ENCODE measurements at regions not wholly inside any gene's neighbourhood (a gene's known extent, or its start where the extent isn't known, plus 50 kb on each side); places are given as distances from the start of the nearest gene placed in this dataset.

DNA sequence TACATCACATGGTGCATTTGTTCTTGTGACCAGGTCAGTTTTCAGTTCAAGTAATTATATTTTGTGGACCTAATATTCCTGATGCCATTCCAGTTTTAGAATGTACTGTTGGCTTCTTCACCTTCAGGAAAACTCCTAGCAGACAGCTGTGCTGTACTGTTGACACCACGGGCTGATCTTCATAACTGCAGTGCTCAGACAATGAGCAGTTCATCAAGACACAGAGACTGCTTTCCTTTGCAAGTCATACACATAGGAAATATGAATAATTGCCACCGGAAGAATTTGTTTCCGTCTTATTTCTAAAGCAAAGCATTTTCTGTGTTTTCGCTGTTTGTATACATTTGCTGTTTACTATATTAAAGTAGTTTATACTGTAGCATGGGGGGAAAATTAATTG lies 89.8 kb downstream of the C6orf118 start:
- TF ChIP-seq POLR2AphosphoS5 (IDR thresholded peaks at IDR 0.05; ENCODE audit: control insufficient read depth, insufficient read depth, low read depth, low read length) (no peak), ZNF695 (CRISPR knock-in tag; IDR thresholded peaks at IDR 0.05) (no peak), EZH2 (IDR thresholded peaks at IDR 0.05; ENCODE audit: borderline replicate concordance, low read depth, low read length) (no peak), ZNF23 (CRISPR knock-in tag; IDR thresholded peaks at IDR 0.05) (no peak), MTA1 (IDR thresholded peaks at IDR 0.05; ENCODE audit: borderline replicate concordance) (no peak), ATF1 (CRISPR knock-in tag; IDR thresholded peaks at IDR 0.05) (no peak), ATF1 (tag; IDR thresholded peaks at IDR 0.05) (no peak), ZNF274 (IDR thresholded peaks at IDR 0.05; ENCODE audit: borderline replicate concordance, low read depth, low read length) (no peak)
- TF ChIP-seq, protein P1, sequence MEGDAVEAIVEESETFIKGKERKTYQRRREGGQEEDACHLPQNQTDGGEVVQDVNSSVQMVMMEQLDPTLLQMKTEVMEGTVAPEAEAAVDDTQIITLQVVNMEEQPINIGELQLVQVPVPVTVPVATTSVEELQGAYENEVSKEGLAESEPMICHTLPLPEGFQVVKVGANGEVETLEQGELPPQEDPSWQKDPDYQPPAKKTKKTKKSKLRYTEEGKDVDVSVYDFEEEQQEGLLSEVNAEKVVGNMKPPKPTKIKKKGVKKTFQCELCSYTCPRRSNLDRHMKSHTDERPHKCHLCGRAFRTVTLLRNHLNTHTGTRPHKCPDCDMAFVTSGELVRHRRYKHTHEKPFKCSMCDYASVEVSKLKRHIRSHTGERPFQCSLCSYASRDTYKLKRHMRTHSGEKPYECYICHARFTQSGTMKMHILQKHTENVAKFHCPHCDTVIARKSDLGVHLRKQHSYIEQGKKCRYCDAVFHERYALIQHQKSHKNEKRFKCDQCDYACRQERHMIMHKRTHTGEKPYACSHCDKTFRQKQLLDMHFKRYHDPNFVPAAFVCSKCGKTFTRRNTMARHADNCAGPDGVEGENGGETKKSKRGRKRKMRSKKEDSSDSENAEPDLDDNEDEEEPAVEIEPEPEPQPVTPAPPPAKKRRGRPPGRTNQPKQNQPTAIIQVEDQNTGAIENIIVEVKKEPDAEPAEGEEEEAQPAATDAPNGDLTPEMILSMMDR (IDR thresholded peaks at IDR 0.05 in 2 of 3, conservative IDR thresholded peaks at IDR 0.05 in 1 of 3; ENCODE audit: insufficient read depth in 2 of 3, low read depth in 1 of 3, low read length in 3 of 3) = no peak
- TF ChIP-seq, protein P2, sequence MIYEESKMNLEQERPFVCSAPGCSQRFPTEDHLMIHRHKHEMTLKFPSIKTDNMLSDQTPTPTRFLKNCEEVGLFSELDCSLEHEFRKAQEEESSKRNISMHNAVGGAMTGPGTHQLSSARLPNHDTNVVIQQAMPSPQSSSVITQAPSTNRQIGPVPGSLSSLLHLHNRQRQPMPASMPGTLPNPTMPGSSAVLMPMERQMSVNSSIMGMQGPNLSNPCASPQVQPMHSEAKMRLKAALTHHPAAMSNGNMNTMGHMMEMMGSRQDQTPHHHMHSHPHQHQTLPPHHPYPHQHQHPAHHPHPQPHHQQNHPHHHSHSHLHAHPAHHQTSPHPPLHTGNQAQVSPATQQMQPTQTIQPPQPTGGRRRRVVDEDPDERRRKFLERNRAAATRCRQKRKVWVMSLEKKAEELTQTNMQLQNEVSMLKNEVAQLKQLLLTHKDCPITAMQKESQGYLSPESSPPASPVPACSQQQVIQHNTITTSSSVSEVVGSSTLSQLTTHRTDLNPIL (CRISPR knock-in tag; IDR thresholded peaks at IDR 0.05) = no peak

Data from K562 (cell line).